LNCAP (cell line): ENCODE measurements at regions not wholly inside any gene's neighbourhood (a gene's known extent, or its start where the extent isn't known, plus 50 kb on each side); places are given as distances from the start of the nearest gene placed in this dataset.

Experiments
- TF ChIP-seq, protein P1 (sequence below): fragments of 450-650 bp; IDR thresholded peaks from 2 replicates; pipeline ENCODE4 v1.5.1; 2017; ENCODE audit warnings: mild to moderate bottlenecking

DNA sequence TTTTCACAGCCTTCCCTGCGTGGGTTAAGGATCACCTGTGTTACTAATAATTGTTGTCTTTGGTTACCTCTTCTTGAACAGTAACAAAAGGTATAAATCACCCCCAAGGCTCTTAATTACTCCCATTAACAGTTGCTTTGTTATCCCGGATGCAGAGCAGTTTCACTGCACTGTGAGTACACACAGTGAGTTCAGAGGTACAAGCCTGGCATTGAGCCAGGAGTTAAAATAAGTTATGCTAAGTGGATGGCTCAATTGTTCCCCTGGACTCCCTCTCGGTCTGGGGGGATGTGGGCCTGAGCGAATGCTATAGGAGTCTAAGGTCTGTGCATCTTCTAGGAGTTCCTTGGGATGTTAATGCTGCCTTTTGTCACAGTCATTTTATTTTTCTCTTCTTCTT is 258.3 kb downstream of the ATG4C start:
- TF ChIP-seq, protein P1, sequence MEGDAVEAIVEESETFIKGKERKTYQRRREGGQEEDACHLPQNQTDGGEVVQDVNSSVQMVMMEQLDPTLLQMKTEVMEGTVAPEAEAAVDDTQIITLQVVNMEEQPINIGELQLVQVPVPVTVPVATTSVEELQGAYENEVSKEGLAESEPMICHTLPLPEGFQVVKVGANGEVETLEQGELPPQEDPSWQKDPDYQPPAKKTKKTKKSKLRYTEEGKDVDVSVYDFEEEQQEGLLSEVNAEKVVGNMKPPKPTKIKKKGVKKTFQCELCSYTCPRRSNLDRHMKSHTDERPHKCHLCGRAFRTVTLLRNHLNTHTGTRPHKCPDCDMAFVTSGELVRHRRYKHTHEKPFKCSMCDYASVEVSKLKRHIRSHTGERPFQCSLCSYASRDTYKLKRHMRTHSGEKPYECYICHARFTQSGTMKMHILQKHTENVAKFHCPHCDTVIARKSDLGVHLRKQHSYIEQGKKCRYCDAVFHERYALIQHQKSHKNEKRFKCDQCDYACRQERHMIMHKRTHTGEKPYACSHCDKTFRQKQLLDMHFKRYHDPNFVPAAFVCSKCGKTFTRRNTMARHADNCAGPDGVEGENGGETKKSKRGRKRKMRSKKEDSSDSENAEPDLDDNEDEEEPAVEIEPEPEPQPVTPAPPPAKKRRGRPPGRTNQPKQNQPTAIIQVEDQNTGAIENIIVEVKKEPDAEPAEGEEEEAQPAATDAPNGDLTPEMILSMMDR = no peak

DNA sequence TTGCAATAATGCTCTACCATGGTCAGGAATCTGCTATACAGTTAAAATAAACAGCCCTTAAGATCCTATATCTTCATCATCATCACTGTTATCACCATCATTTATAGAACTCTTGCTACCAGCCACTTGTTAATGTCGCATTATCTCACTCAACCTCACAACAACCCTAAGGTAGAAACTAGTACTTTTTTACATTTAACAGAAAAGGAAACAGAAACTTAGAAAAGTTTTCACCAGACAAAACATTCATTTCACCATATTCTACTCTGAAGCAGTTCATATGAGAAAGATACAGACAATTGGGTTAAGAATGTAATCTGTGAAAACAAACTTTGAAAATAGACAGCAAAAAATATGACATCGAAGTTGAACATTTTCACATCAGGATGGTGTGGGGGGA is 262.6 kb downstream of the ATG4C start:
- TF ChIP-seq, protein P1 = no peak

DNA sequence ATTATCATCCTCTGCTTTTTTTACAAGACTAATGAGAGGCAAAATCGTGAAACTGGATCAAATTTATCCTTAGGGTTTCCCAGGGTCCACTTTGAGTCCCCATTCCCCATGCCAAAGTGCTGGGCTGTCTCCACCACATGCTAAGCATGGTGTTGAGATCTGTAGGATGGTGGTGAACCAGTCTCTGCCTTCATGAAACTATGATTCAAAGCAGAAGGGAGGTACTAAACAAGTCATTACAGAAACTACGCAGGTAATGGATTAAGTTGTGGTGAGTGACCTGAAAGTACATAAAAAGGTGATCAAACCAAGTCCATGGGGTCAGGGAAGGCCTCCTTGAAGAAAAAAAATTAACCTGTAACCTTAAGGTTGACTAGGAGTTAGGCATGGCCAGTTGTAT is 265.2 kb downstream of the ATG4C start:
- TF ChIP-seq, protein P1 = no peak

- TF ChIP-seq, protein P1 = no peak
These were observed 267.4 kb downstream of the ATG4C start for GRCh38 chr1:63051356-63051755.

DNA sequence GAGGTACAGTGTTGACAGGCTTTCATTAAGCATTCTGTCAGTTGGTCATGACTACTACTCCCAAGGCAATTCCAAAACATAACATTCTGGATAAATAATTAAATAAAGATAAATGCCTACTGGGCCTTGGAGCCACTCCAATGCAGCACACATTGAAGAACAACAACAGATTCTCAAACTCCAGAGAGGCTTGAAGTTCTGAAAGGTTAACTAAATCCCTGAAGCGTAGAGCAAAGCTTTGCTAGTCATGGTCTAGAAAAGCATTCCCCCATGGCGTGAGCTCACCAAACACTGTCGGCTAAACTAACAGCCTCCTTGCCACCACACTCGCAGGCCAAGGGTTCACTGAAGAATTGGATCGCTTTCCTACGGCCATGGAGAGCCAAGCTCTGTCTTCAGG is 268.0 kb downstream of the ATG4C start:
- TF ChIP-seq, protein P1 = no peak

- TF ChIP-seq, protein P1 = no peak
These were observed 268.2 kb upstream of the FOXD3 start for GRCh38 chr1:63054184-63054583.

DNA sequence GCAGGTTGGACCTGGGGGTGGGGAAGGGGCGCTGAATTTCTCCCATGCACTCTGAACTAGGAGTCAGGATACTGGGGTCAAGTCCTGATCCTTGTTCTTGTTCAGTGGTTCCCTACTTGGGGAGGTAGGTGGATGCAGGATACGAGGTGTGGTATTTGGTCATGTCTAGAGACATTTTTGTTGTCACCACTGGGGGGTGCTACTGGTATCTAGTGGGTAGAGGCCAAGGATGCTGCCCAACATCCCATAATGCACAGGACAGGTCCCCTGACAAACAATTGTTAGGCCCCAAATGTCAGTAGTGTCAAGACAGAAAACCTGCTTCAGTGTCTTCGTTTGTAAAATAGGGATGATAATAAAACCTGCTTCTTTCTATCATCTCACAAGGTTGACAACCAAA is 259.0 kb upstream of the FOXD3 start:
- TF ChIP-seq, protein P1 = no peak

GRCh38 chr1:63064135-63064534 is 258.2 kb upstream of the FOXD3 start:
- TF ChIP-seq, protein P1 = no peak
